H1 (cell line): ENCODE measurements at regions not wholly inside any gene's neighbourhood (a gene's known extent, or its start where the extent isn't known, plus 50 kb on each side); places are given as distances from the start of the nearest gene placed in this dataset.

Experiments used
- CTCF ChIA-PET: fragments of 300-600 bp; sonication (Branson Sonifier 250); formaldehyde crosslinking; loops from one replicate; lab custom pipeline; 2021; ENCODE audit not compliant: partially characterized antibody; lab: Charles Lee
- POLR2A ChIA-PET: fragments of 300-600 bp; sonication (Branson Sonifier 250); formaldehyde crosslinking; loops from one replicate; lab custom pipeline; 2021; ENCODE audit warnings: inconsistent platforms; ENCODE audit not compliant: partially characterized antibody; lab: Charles Lee
- DNase-seq, 2 experiments: peaks; one replicate each; pipeline versions ENCODE4 v3.0.0 to v3.0.0-alpha.2; 2010 to 2022; ENCODE audit warnings: low spot score in 2 of 2, low read depth in 1 of 2, mixed read lengths in 1 of 2
- FAIRE-seq: peaks from 2 replicates; lab custom pipeline; 2011; peaks lifted over from hg19 to GRCh38; lab: Jason Lieb, UNC
- H2AFZ ChIP-seq: 2 replicates; pipeline ENCODE4 v1.8.1; 2012; ENCODE audit warnings: low read length, inconsistent platforms
- H2AK5ac ChIP-seq: 2 replicates; pipeline ENCODE4 v1.6.1; 2013; ENCODE audit warnings: low read depth, low read length
- H2BK120ac ChIP-seq: replicated peaks from 2 replicates; pipeline ENCODE3; 2013; ENCODE audit warnings: low read depth, low read length, inconsistent platforms
- H2BK12ac ChIP-seq: 2 replicates; pipeline ENCODE4 v1.6.1; 2013; ENCODE audit warnings: low read depth, low read length
- H2BK15ac ChIP-seq: 2 replicates; pipeline ENCODE4 v1.6.1; 2013; ENCODE audit warnings: low read length
- H2BK20ac ChIP-seq: 2 replicates; pipeline ENCODE4 v1.6.1; 2013; ENCODE audit warnings: low read length
- H2BK5ac ChIP-seq: 2 replicates; pipeline ENCODE4 v1.6.1; 2013; ENCODE audit warnings: low read depth, low read length
- H3K14ac ChIP-seq: 2 replicates; pipeline ENCODE4 v1.6.1; 2013; ENCODE audit warnings: inconsistent platforms; ENCODE audit not compliant: insufficient read length
- H3K18ac ChIP-seq: 2 replicates; pipeline ENCODE4 v1.6.1; 2013; ENCODE audit warnings: low read length; ENCODE audit errors: extremely low read depth
- H3K23ac ChIP-seq: 2 replicates; pipeline ENCODE4 v1.6.1; 2013; ENCODE audit warnings: inconsistent platforms; ENCODE audit not compliant: insufficient read length
- H3K23me2 ChIP-seq: 2 replicates; pipeline ENCODE4 v1.6.1; 2013; ENCODE audit warnings: low read depth, low read length
- H3K27ac ChIP-seq: 2 replicates; pipeline ENCODE4 v1.6.1; 2011; ENCODE audit warnings: low read depth, low read length, inconsistent platforms
- H3K27me3 ChIP-seq, 4 experiments: replicated peaks in 1 of 4; 1 replicate in 1 of 4; 2 replicates in 3 of 4; pipeline versions ENCODE4 v1.6.1 to v1.8.1; 2011 to 2013; ENCODE audit warnings: low read length in 3 of 4, mild to moderate bottlenecking in 3 of 4, inconsistent platforms in 2 of 4, mixed read lengths in 2 of 4, moderate library complexity in 1 of 4; ENCODE audit not compliant: control insufficient read depth in 3 of 4, insufficient read depth in 3 of 4; ENCODE audit errors: extremely low read depth in 1 of 4
- H3K36me3 ChIP-seq, 4 experiments: 2 replicates each; pipeline versions ENCODE4 v1.6.1 to v1.8.1; 2011 to 2013; ENCODE audit warnings: mild to moderate bottlenecking in 4 of 4, low read length in 3 of 4, moderate library complexity in 2 of 4, control low read depth in 1 of 4, inconsistent platforms in 1 of 4; ENCODE audit not compliant: insufficient read depth in 4 of 4, control insufficient read depth in 2 of 4
- H3K4ac ChIP-seq: replicated peaks from 2 replicates; pipeline ENCODE3; 2013; ENCODE audit warnings: low read length, low read depth, mixed read lengths, inconsistent platforms; ENCODE audit not compliant: insufficient read length
- H3K4me1 ChIP-seq, 4 experiments: replicated peaks in 1 of 4; 1 replicate in 1 of 4; 2 replicates in 3 of 4; pipeline versions ENCODE4 v1.6.1 to v1.8.1; 2011 to 2013; ENCODE audit warnings: low read length in 3 of 4, inconsistent platforms in 2 of 4, mixed read lengths in 1 of 4; ENCODE audit not compliant: insufficient read depth in 4 of 4, control insufficient read depth in 3 of 4
- H3K4me2 ChIP-seq, 2 experiments: 2 replicates each; pipeline versions ENCODE4 v1.6.1 to v1.8.1; 2011 to 2013; ENCODE audit warnings: low read depth in 2 of 2, low read length in 2 of 2, control low read depth in 1 of 2, inconsistent platforms in 1 of 2, mild to moderate bottlenecking in 1 of 2; ENCODE audit not compliant: insufficient read depth in 1 of 2
- H3K4me3 ChIP-seq, 4 experiments: fragments of 200-600, 300-600 bp in 1 of 4; sonication (generic), shearing (Covaris generic), sonication (Bioruptor Twin) in 1 of 4; 2 replicates each; pipeline versions ENCODE4 v1.5.1 to v1.8.1; 2011 to 2016; ENCODE audit warnings: low read length in 4 of 4, low read depth in 3 of 4, control low read depth in 2 of 4, inconsistent platforms in 2 of 4, mild to moderate bottlenecking in 2 of 4, mixed read lengths in 1 of 4, moderate library complexity in 1 of 4; ENCODE audit not compliant: insufficient read depth in 2 of 4; ENCODE audit errors: extremely low read depth in 1 of 4
- H3K56ac ChIP-seq: replicated peaks from 2 replicates; pipeline ENCODE3; 2013; ENCODE audit warnings: low read depth, mild to moderate bottlenecking, mixed read lengths, low read length, inconsistent platforms; ENCODE audit not compliant: insufficient read length
- H3K79me1 ChIP-seq: 2 replicates; pipeline ENCODE4 v1.6.1; 2013; ENCODE audit warnings: low read depth, low read length, control low read depth
- H3K79me2 ChIP-seq, 2 experiments: 2 replicates each; pipeline versions ENCODE4 v1.6.1 to v1.8.1; 2012 to 2013; ENCODE audit warnings: low read length in 2 of 2, mild to moderate bottlenecking in 2 of 2, inconsistent platforms in 1 of 2; ENCODE audit not compliant: insufficient read depth in 2 of 2, control insufficient read depth in 1 of 2
- H3K9ac ChIP-seq, 4 experiments: replicated peaks in 1 of 4; 1 replicate in 1 of 4; 2 replicates in 3 of 4; pipeline versions ENCODE4 v1.6.1 to v1.8.1; 2011 to 2013; ENCODE audit warnings: low read depth in 3 of 4, low read length in 3 of 4, control low read depth in 2 of 4, mild to moderate bottlenecking in 2 of 4, moderate library complexity in 2 of 4, inconsistent platforms in 1 of 4; ENCODE audit errors: extremely low read depth in 1 of 4
- H3K9me3 ChIP-seq, 2 experiments: 2 replicates each; pipeline versions ENCODE4 v1.6.1 to v1.8.1; 2012 to 2013; ENCODE audit warnings: mild to moderate bottlenecking in 2 of 2, moderate library complexity in 2 of 2, control low read depth in 1 of 2, inconsistent platforms in 1 of 2, low read depth in 1 of 2, low read length in 1 of 2, mixed read lengths in 1 of 2; ENCODE audit not compliant: insufficient read depth in 2 of 2
- H4K20me1 ChIP-seq, 2 experiments: replicated peaks in 1 of 2; 2 replicates each; pipeline versions ENCODE3 to v1.8.1; 2011 to 2013; ENCODE audit warnings: inconsistent platforms in 2 of 2, low read length in 2 of 2, mild to moderate bottlenecking in 1 of 2; ENCODE audit not compliant: insufficient read depth in 2 of 2, control insufficient read depth in 1 of 2
- H4K5ac ChIP-seq: 2 replicates; pipeline ENCODE4 v1.6.1; 2013; ENCODE audit warnings: low read length, low read depth, mixed read lengths, inconsistent platforms; ENCODE audit not compliant: insufficient read length
- H4K8ac ChIP-seq: 2 replicates; pipeline ENCODE4 v1.8.0; 2013; ENCODE audit warnings: mild to moderate bottlenecking, moderate library complexity, low read length, inconsistent platforms; ENCODE audit not compliant: insufficient read depth; ENCODE audit errors: extremely low read depth
- H4K91ac ChIP-seq: replicated peaks from 2 replicates; pipeline ENCODE3; 2013; ENCODE audit warnings: low read length, mixed read lengths, inconsistent platforms; ENCODE audit not compliant: insufficient read length
- CTCF ChIP-seq, 3 experiments: IDR thresholded peaks; 1 replicate in 2 of 3; 2 replicates in 1 of 3; pipeline versions ENCODE4 v1.5.1 to v1.6.1; 2011; ENCODE audit warnings: low read length in 3 of 3, mild to moderate bottlenecking in 3 of 3, inconsistent platforms in 2 of 3, low read depth in 1 of 3, moderate library complexity in 1 of 3; ENCODE audit not compliant: insufficient read depth in 1 of 3; ENCODE audit errors: control extremely low read depth in 1 of 3
- GTF2F1 ChIP-seq: IDR thresholded peaks from 2 replicates; pipeline ENCODE4 v1.6.1; 2012; ENCODE audit warnings: low read depth, low read length, improper control_type of control experiment, borderline replicate concordance
- RAD21 ChIP-seq, 2 experiments: IDR thresholded peaks in 1 of 2; conservative IDR thresholded peaks in 1 of 2; 2 replicates each; pipeline ENCODE4 v1.6.1; 2011; ENCODE audit warnings: low read depth in 2 of 2, low read length in 2 of 2, improper control_type of control experiment in 1 of 2, inconsistent platforms in 1 of 2, mild to moderate bottlenecking in 1 of 2, moderate library complexity in 1 of 2
- SIN3A ChIP-seq, 2 experiments: IDR thresholded peaks in 1 of 2; conservative IDR thresholded peaks in 1 of 2; 2 replicates each; pipeline ENCODE4 v1.6.1; 2011 to 2012; ENCODE audit warnings: low read length in 2 of 2, improper control_type of control experiment in 1 of 2, low read depth in 1 of 2, mild to moderate bottlenecking in 1 of 2
- TAF1 ChIP-seq: IDR thresholded peaks from 2 replicates; pipeline ENCODE4 v1.6.1; 2011; ENCODE audit warnings: mild to moderate bottlenecking, low read depth, low read length
- TCF12 ChIP-seq: IDR thresholded peaks from 2 replicates; pipeline ENCODE4 v1.6.1; 2011; ENCODE audit warnings: low read depth, mild to moderate bottlenecking, low read length
- WGBS, 2 experiments: shearing (Covaris generic) in 1 of 2; methylation state at CpG; one replicate each; pipeline versions ENCODE4 v1.1.6 to v1.1.7; 2013 to 2015; ENCODE audit warnings: low lambda C conversion rate in 2 of 2, mixed read lengths in 2 of 2, inconsistent platforms in 1 of 2, low coverage in 1 of 2, missing lambda C conversion rate in 1 of 2; ENCODE audit not compliant: insufficient replicate concordance in 2 of 2, insufficient coverage in 1 of 2, insufficient read length in 1 of 2; ENCODE audit errors: extremely low coverage in 1 of 2, missing lambda C conversion rate in 1 of 2; 5-methylcytosine and 5-hydroxymethylcytosine counted together
- TF ChIP-seq, protein P1 (sequence below): IDR thresholded peaks from 2 replicates; pipeline ENCODE4 v1.6.1; 2012; ENCODE audit warnings: low read length, inconsistent platforms

DNA sequence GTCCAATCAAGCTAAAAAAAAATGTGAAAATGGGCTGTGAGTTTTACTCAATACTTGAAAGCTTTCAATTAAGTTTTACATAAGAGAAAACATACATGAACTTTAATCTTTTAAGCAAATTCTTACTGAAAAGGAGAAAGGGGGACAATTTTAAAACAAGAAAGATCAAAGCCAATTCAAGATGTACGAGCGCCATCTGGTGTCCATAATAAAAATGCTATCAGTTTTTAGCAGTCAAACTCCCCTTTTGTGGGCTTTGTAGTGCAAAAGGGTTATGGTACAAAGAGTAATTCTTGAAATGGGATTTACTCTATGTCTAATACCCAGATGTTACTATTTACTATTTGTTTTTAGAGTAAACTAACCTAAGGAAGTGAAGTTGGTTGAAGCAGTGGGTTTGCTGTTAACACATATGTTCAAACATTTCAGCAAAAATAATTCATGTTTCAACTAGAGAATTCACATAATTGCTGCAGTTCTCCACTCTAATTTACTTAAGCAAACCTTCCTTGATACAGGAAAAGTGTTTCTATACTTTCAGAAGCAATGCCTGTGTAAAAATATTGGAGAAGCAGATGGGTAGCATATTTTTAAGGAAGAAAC, 228.2 kb upstream of the TYRP1 start:
- Histone ChIP-seq H3K4me3 (no peak overlapping the region), H3K56ac (no peak overlapping the region), H3K4me2 (no peak overlapping the region)
- TF ChIP-seq SIN3A (conservative IDR thresholded peaks at IDR 0.05 in 1 of 2, IDR thresholded peaks at IDR 0.05 in 1 of 2; ENCODE audit: low read depth in 1 of 2, low read length in 2 of 2), result no peak
- TF ChIP-seq, protein P1, sequence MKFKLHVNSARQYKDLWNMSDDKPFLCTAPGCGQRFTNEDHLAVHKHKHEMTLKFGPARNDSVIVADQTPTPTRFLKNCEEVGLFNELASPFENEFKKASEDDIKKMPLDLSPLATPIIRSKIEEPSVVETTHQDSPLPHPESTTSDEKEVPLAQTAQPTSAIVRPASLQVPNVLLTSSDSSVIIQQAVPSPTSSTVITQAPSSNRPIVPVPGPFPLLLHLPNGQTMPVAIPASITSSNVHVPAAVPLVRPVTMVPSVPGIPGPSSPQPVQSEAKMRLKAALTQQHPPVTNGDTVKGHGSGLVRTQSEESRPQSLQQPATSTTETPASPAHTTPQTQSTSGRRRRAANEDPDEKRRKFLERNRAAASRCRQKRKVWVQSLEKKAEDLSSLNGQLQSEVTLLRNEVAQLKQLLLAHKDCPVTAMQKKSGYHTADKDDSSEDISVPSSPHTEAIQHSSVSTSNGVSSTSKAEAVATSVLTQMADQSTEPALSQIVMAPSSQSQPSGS, result no peak
- TF ChIP-seq CTCF (IDR thresholded peaks at IDR 0.05; ENCODE audit: control extremely low read depth in 1 of 3, insufficient read depth in 1 of 3, low read depth in 1 of 3, low read length in 3 of 3), result peak in 2 of 3 experiments; percentile 37 to 43; a peak in 2 of 4 replicates
- no peak for TF ChIP-seq GTF2F1
- no peak for TF ChIP-seq TCF12
- no peak for TF ChIP-seq TAF1
- peak; percentile 72 to 85 for TF ChIP-seq RAD21 (IDR thresholded peaks at IDR 0.05 in 1 of 2, conservative IDR thresholded peaks at IDR 0.05 in 1 of 2; ENCODE audit: low read depth in 2 of 2, low read length in 2 of 2)

More for the DNA sequence above, 228.2 kb upstream of the TYRP1 start:
- H3K36me3 ChIP-seq, result no peaks in the 10 kb centered on the region
- H2BK15ac ChIP-seq, result no peak overlapping the region
- WGBS, 2 experiments, result 0% methylated on average over 2 of the region's 2 CpGs; no CpG with 5 or more reads in 1 of the 2 experiments
- H4K20me1 ChIP-seq, result no peaks in the 10 kb centered on the region
- ChIA-PET CTCF (interaction anchor here (0.8 to 3.5 kb wide), 8 partner anchors 10 to 1146 kb away, joined by 3 to 19 read pairs (median 4); no protein-coding TSS in a partner anchor), POLR2A (no interaction called here)
- H2BK120ac ChIP-seq, result no peak overlapping the region
- no peaks in the 10 kb centered on the region for H3K79me2 ChIP-seq
- H3K14ac ChIP-seq, result no peak overlapping the region
- H2AK5ac ChIP-seq, result no peak overlapping the region
- no peak overlapping the region for H3K9ac ChIP-seq
- FAIRE-seq (no peak), DNase-seq (no peak)
- H2BK20ac ChIP-seq, result no peak overlapping the region
- no peak overlapping the region for H2AFZ ChIP-seq
- no peak overlapping the region for H3K23ac ChIP-seq
- no peak overlapping the region for H2BK12ac ChIP-seq
- H4K8ac ChIP-seq, result no peak overlapping the region
- no peaks in the 10 kb centered on the region for H3K27me3 ChIP-seq
- no peak overlapping the region for H3K27ac ChIP-seq
- peaks cover 0 to 8% (median 1%) of the 10 kb centered on the region in 4 experiments; a peak in 2 of 7 replicates for H3K4me1 ChIP-seq
- no peak overlapping the region for H2BK5ac ChIP-seq
- no peak overlapping the region for H3K18ac ChIP-seq
- H4K91ac ChIP-seq, result no peak overlapping the region
- no peak overlapping the region for H3K4ac ChIP-seq
- H3K9me3 ChIP-seq, result no peaks in the 10 kb centered on the region
- no peaks in the 10 kb centered on the region; the same call in 1 of the 2 replicates for H3K23me2 ChIP-seq
- H3K79me1 ChIP-seq, result no peaks in the 10 kb centered on the region
- no peak overlapping the region for H4K5ac ChIP-seq
